Activated CD8-positive, alpha-beta memory T cell treated with anti-CD3 and anti-CD28 coated beads, Interleukin-2, amount 50 U/mL, for 48 hours (primary cell): ENCODE measurements at regions not wholly inside any gene's neighbourhood (a gene's known extent, or its start where the extent isn't known, plus 50 kb on each side); places are given as distances from the start of the nearest gene placed in this dataset.
"Not testable (repeated sequence)": the region's sequence is repeated elsewhere in the genome, so short reads cannot be mapped to it uniquely, and the experiment has no call there.

ENCODE experiments used
- DNase-seq: peaks from one replicate; pipeline ENCODE4 v3.0.0-alpha.2; 2020

DNA sequence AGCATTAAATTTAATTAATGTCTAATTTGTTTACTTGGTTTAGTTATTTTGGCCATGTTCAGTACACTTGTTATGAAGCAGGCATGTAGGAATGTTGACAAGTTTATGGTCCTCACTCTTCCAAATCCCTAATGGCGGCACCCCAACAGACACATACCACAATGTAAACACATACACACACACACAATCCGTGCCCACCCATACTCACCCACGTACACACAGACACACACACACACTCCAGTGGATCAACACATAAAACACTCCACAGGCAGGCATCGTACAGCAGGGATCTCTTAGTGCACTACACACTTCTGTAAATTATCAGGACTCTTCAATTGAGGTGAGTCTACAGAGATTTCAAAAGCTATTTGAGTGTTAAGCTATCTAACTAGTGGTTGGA lies 767.5 kb downstream of the FOXD4L6 start:
- peak; percentile 28 for DNase-seq

DNA sequence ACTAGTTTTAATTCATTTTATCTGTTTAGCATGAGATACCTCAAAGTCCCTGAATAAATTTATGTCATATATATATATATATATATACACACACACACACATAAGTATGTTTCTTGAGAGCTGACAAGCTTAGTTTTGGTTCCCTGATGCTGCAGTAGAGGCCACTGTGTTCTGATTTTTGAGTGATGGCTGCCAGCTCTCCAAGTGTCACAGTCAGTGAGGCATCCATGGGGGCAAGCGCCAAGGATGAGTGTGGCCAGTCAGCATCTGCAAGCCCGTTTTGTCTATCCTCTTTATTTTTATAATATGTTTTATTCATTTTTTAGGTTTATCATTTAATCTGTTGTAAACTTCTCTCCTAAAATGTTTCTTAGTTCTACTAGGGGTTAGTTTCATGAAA lies 797.5 kb downstream of the FOXD4L6 start:
- not testable (repeated sequence) for DNase-seq

DNA sequence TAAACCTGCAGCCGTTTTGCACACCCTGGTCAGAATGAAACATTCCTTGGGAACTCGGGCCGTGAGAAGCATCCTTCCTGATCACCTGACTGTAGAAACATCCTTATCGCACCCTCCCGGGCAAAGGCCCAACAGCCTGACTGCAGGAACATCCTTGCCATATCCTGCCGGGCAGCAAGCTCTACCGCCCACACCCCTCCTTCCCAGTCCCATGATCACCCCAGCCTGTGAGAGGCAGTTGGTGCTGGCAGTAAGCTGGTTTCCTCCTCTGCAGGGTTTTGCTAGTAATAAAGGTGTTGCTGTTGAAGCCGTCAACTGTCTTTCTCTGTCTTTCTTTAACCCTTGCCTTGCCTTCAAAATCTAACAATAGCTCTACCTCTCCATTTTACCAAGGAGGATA lies 799.6 kb downstream of the FOXD4L6 start:
- DNase-seq: not testable (repeated sequence)

DNA sequence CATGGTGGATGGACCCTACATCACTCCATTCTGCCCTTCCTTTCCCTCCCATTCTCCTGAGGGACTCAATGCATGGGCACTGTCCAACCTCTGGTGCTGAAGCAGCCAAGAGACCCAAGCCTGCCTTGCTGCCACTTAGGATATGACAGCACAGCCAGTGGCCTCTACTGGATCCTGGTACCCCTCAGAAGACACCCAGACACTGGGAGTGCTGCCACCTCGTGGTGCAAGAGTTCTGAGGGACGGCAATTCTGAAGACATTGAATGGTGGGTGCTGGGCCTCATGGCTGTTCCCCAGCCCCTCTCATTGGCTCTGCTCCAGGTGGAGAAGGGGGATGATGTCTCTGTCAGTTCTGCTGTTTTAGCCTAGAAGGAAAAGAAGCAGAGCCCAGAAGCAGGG lies 802.3 kb downstream of the FOXD4L6 start:
- DNase-seq: not testable (repeated sequence)

DNA sequence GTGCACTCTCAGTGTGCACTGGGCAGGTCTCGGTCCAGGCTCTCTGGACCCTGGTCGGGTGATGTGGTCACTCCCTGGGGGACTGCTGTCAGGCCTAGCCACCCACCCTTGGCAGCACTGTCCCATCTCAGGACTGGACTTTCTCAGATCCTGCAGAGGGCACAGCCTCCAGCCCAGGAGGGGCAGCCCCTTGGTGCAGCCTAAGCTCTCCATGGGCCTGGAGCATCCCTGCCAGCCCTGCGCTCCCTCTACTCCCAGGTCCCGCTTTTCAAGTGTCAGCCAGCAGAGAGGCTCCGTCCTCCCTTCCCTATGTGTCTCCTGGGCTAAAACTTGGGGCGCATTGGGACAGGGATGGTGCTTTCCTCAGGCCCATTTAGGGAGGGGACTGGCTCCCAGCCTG lies 805.8 kb downstream of the FOXD4L6 start:
- DNase-seq: not testable (repeated sequence)

DNA sequence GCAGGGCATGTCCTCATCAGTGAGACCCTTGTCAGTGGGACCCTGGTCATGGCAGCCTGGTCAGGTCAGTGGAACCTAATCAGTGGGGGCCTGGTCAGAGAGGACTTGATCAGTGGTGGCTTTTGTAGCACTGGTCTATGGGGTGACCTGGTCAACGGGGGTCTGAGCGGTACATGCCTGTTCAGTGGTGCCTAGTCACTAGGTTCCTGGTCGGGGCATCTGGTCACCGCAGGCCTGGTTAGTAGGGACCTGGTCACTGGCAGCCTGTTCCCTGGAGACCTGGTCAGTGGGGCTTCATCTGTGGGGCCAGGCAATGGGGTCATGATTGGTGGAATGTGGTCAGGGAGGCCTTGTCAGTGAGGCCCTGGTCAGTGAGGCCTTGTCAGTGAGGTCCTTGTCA lies 806.6 kb downstream of the FOXD4L6 start:
- not testable (repeated sequence) for DNase-seq

DNA sequence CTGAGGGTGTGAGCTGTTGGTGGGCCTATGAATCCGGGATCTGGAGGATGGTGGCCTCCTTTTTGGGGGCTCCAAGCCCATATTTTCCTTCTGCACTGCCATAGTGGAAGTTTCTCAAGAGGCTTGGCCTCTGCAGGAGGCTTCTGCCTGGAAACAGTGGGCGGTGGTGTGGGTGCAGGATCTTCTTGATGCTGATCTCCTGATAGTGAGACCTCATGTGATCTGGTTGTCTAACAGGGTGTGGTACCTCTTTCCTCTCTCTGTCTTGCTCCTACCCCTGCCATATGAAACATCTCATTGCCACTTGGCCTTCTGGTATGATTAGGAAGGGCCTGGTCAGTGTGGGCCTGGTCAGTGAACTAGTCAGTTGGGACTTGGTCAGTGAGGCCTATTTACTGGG lies 807.3 kb downstream of the FOXD4L6 start:
- DNase-seq: not testable (repeated sequence)

DNA sequence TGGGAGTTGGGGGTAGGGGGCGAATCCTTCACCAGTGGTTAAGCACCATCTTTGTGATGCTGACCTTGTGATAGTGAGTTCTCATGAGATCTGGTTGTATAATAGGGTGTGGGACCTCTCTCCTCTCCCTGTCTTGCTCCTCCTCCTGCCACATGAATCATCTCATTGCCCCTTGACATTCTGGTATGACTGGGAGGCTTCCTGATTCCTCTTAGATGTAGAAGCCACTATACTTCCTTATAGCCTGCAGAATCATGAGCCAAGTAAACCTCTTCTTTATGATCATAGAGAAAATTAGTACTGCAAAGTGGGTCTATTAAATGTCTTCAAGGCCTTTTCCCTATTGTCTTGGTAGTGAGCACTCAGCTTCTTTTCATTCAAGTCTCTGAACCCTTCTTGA lies 813.3 kb downstream of the FOXD4L6 start:
- DNase-seq: not testable (repeated sequence)

DNA sequence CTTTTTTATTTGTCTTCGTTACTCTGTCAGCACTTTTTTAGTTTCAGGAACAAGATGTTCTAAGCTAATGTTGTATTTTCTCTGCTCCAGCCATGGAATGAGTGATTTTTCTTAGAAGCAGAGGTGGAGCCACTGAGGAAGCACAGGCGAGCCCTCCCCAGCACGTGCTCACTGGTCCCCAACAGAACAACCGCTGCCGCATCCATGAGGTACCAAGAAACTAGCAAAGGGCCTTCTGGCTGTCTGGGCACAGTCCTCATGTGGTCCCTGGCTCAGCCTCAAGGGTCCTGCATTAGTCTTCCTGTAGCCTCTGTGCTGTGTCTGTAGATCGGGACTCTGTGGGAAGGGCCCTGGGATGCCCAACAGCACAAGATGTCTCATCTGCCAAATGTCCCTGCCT lies 838.5 kb downstream of the FOXD4L6 start:
- DNase-seq: not testable (repeated sequence)
